Middle frontal gyrus (tissue), 1 donor: ENCODE measurements at regions not wholly inside any gene's neighbourhood (a gene's known extent, or its start where the extent isn't known, plus 50 kb on each side); places are given as distances from the start of the nearest gene placed in this dataset.

Experiments used
- DNase-seq: peaks from one replicate; pipeline ENCODE4 v3.0.0-alpha.2; 2015; ENCODE audit warnings: low spot score; ENCODE audit errors: extremely low spot score

GRCh38 chr16:6096931-6097670, 999.5 kb upstream of the EEF2KMT start:
- no peak for DNase-seq

GRCh38 chr16:6095414-6095813, 997.8 kb upstream of the EEF2KMT start:
- DNase-seq: no peak

- no peak for DNase-seq
These were observed 993.4 kb upstream of the EEF2KMT start for GRCh38 chr16:6091021-6091420.

- peak; percentile 18 for DNase-seq
These were observed 983.9 kb upstream of the EEF2KMT start for GRCh38 chr16:6081320-6081976.

- DNase-seq: no peak
These were observed 979.0 kb upstream of the EEF2KMT start for GRCh38 chr16:6076631-6077030.

GRCh38 chr16:6068063-6068462, 970.5 kb upstream of the EEF2KMT start:
- no peak for DNase-seq

GRCh38 chr16:6066652-6067051, 969.1 kb upstream of the EEF2KMT start:
- DNase-seq: no peak

GRCh38 chr16:6063526-6063925, 965.9 kb upstream of the EEF2KMT start:
- DNase-seq: no peak

GRCh38 chr16:6059671-6060070, 962.1 kb upstream of the EEF2KMT start:
- DNase-seq: no peak

- DNase-seq: no peak
These were observed 960.2 kb upstream of the EEF2KMT start for GRCh38 chr16:6057821-6058220.

GRCh38 chr16:6048017-6048416, 950.4 kb upstream of the EEF2KMT start:
- no peak for DNase-seq

GRCh38 chr16:6047325-6047724, 949.7 kb upstream of the EEF2KMT start:
- no peak for DNase-seq

GRCh38 chr16:6038941-6039645, 941.5 kb upstream of the EEF2KMT start:
- no peak for DNase-seq

GRCh38 chr16:6035161-6035560, 937.6 kb upstream of the EEF2KMT start:
- DNase-seq: no peak

- no peak for DNase-seq
These were observed 936.9 kb upstream of the EEF2KMT start for GRCh38 chr16:6034511-6034910.

- DNase-seq: no peak
These were observed 934.8 kb upstream of the EEF2KMT start for GRCh38 chr16:6032438-6032837.

GRCh38 chr16:6031567-6031966, 934.0 kb upstream of the EEF2KMT start:
- DNase-seq: no peak

GRCh38 chr16:6031102-6031501, 933.5 kb upstream of the EEF2KMT start:
- DNase-seq: no peak

GRCh38 chr16:6027733-6028132, 930.1 kb upstream of the EEF2KMT start:
- DNase-seq: no peak

- DNase-seq: no peak
These were observed 925.9 kb upstream of the EEF2KMT start for GRCh38 chr16:6023449-6023848.

GRCh38 chr16:6021276-6021943, 923.8 kb upstream of the EEF2KMT start:
- DNase-seq: no peak
